IMR-90 (cell line): ENCODE measurements at regions not wholly inside any gene's neighbourhood (a gene's known extent, or its start where the extent isn't known, plus 50 kb on each side); places are given as distances from the start of the nearest gene placed in this dataset.

Experiments used
- ATAC-seq: fragments of 200-7000 bp; cut with Tn5 transposase; 2 replicates; pipeline ENCODE4 v1.9.1; 2020; ENCODE audit warnings: low read depth, mild to moderate bottlenecking, moderate library complexity
- BruUV-seq: library from RNA; stranded (reverse); fragments of 400-500 nt; replicated peaks from 2 replicates; lab custom pipeline; 2021; lab: Mats Ljungman, UMichigan
- CTCF ChIA-PET: fragments of 300-600 bp; formaldehyde crosslinking; extraction: SDS; loops from one replicate; lab custom pipeline; 2021; ENCODE audit warnings: antibody characterized with exemption; lab: Yijun Ruan, JAX
- POLR2A ChIA-PET: fragments of 300-600 bp; sonication (Branson Sonifier 250); formaldehyde crosslinking; loops from one replicate; lab custom pipeline; 2022; ENCODE audit warnings: antibody characterized with exemption; ENCODE audit not compliant: unreplicated experiment; lab: Charles Lee
- DNase-seq: peaks from one replicate; pipeline ENCODE4 v3.0.0; 2013
- H2AFZ ChIP-seq: replicated peaks from 2 replicates; pipeline ENCODE3; 2013; ENCODE audit warnings: low read length, mild to moderate bottlenecking; ENCODE audit not compliant: poor library complexity
- H2AK5ac ChIP-seq: 2 replicates; pipeline ENCODE4 v1.6.1; 2013; ENCODE audit warnings: low read depth, low read length, inconsistent platforms
- H2AK9ac ChIP-seq: replicated peaks from 2 replicates; pipeline ENCODE3; 2013; ENCODE audit warnings: mild to moderate bottlenecking, low read depth, low read length, moderate library complexity; ENCODE audit not compliant: poor library complexity
- H2BK120ac ChIP-seq: 2 replicates; pipeline ENCODE4 v1.6.1; 2013; ENCODE audit warnings: low read depth, low read length, inconsistent platforms
- H2BK15ac ChIP-seq: 3 replicates; pipeline ENCODE4 v1.6.1; 2013; ENCODE audit warnings: low read depth, low read length, inconsistent platforms
- H2BK20ac ChIP-seq: 2 replicates; pipeline ENCODE4 v1.6.1; 2013; ENCODE audit warnings: low read depth, mild to moderate bottlenecking, inconsistent platforms, low read length, moderate library complexity
- H2BK5ac ChIP-seq: 2 replicates; pipeline ENCODE4 v1.6.1; 2013; ENCODE audit warnings: mild to moderate bottlenecking, low read depth, low read length, inconsistent platforms; ENCODE audit not compliant: poor library complexity, severe bottlenecking
- H3K14ac ChIP-seq: replicated peaks from 2 replicates; pipeline ENCODE4 v1.6.1; 2013; ENCODE audit warnings: low read depth, low read length, inconsistent platforms
- H3K18ac ChIP-seq: 2 replicates; pipeline ENCODE4 v1.6.1; 2013; ENCODE audit warnings: low read depth, low read length, control low read depth
- H3K23ac ChIP-seq: 2 replicates; pipeline ENCODE4 v1.6.1; 2013; ENCODE audit warnings: low read depth, low read length, inconsistent platforms
- H3K27ac ChIP-seq: 2 replicates; pipeline ENCODE4 v1.5.1; 2013; ENCODE audit warnings: mild to moderate bottlenecking, control low read depth, low read length; ENCODE audit not compliant: insufficient read depth
- H3K27me3 ChIP-seq: 2 replicates; pipeline ENCODE4 v1.6.1; 2013; ENCODE audit warnings: low read length; ENCODE audit not compliant: control insufficient read depth, insufficient read depth
- H3K36me3 ChIP-seq: 2 replicates; pipeline ENCODE4 v1.6.1; 2013; ENCODE audit warnings: low read length, mixed read lengths; ENCODE audit not compliant: control insufficient read depth, insufficient read depth
- H3K4ac ChIP-seq: 2 replicates; pipeline ENCODE4 v1.6.1; 2013; ENCODE audit warnings: low read depth, low read length, inconsistent platforms
- H3K4me1 ChIP-seq: 2 replicates; pipeline ENCODE4 v1.6.1; 2013; ENCODE audit warnings: low read length, mixed read lengths; ENCODE audit not compliant: control insufficient read depth, insufficient read depth
- H3K4me2 ChIP-seq: 2 replicates; pipeline ENCODE4 v1.6.1; 2013; ENCODE audit warnings: low read depth, mild to moderate bottlenecking, control low read depth, low read length, moderate library complexity
- H3K4me3 ChIP-seq: 2 replicates; pipeline ENCODE4 v1.5.1; 2013; ENCODE audit warnings: low read depth, mild to moderate bottlenecking, control low read depth, low read length, moderate library complexity; ENCODE audit not compliant: insufficient read depth
- H3K56ac ChIP-seq: 2 replicates; pipeline ENCODE4 v1.6.1; 2013; ENCODE audit warnings: low read length, inconsistent platforms; ENCODE audit not compliant: insufficient read depth; ENCODE audit errors: extremely low read depth
- H3K79me1 ChIP-seq, 2 experiments: 2 replicates each; pipeline ENCODE4 v1.6.1; 2013; ENCODE audit warnings: low read length in 2 of 2, inconsistent platforms in 1 of 2, low read depth in 1 of 2
- H3K9ac ChIP-seq: 2 replicates; pipeline ENCODE4 v1.6.1; 2013; ENCODE audit warnings: low read depth, low read length, control low read depth
- H3K9me1 ChIP-seq: 2 replicates; pipeline ENCODE4 v1.6.1; 2013; ENCODE audit warnings: low read length, inconsistent platforms; ENCODE audit not compliant: insufficient read depth
- H3K9me3 ChIP-seq: 2 replicates; pipeline ENCODE4 v1.6.1; 2013; ENCODE audit warnings: low read length; ENCODE audit not compliant: control insufficient read depth, insufficient read depth
- H4K20me1 ChIP-seq: 2 replicates; pipeline ENCODE4 v1.6.1; 2013; ENCODE audit warnings: low read length, inconsistent platforms; ENCODE audit not compliant: insufficient read depth
- H4K5ac ChIP-seq: 2 replicates; pipeline ENCODE4 v1.6.1; 2013; ENCODE audit warnings: mild to moderate bottlenecking, low read depth, low read length, control low read depth
- H4K8ac ChIP-seq, 2 experiments: 2 replicates each; pipeline ENCODE4 v1.6.1; 2013; ENCODE audit warnings: low read depth in 2 of 2, low read length in 2 of 2, control low read depth in 1 of 2, inconsistent platforms in 1 of 2
- H4K91ac ChIP-seq: 2 replicates; pipeline ENCODE4 v1.6.1; 2013; ENCODE audit warnings: low read depth, low read length, inconsistent platforms; ENCODE audit not compliant: insufficient read depth
- BHLHE40 ChIP-seq: fragments of 150-350 bp; IDR thresholded peaks from 2 replicates; pipeline ENCODE4 v1.6.1; 2016; ENCODE audit warnings: mild to moderate bottlenecking, low read depth, low read length
- CEBPB ChIP-seq: IDR thresholded peaks from 2 replicates; pipeline ENCODE4 v1.6.1; 2012; ENCODE audit warnings: low read depth, low read length, improper control_type of control experiment
- CHD1 ChIP-seq: IDR thresholded peaks from 2 replicates; pipeline ENCODE4 v1.6.1; 2012; ENCODE audit warnings: low read depth, low read length, improper control_type of control experiment
- ELK1 ChIP-seq: fragments of 150-350 bp; IDR thresholded peaks from 2 replicates; pipeline ENCODE4 v1.6.1; 2016; ENCODE audit warnings: low read depth, mild to moderate bottlenecking, low read length, moderate library complexity, borderline replicate concordance
- FOS ChIP-seq: fragments of 150-350 bp; IDR thresholded peaks from 2 replicates; pipeline ENCODE4 v1.6.1; 2016; ENCODE audit warnings: low read depth, low read length
- MXI1 ChIP-seq: IDR thresholded peaks from 2 replicates; pipeline ENCODE4 v1.6.1; 2012; ENCODE audit warnings: low read depth, mild to moderate bottlenecking, low read length, moderate library complexity, borderline replicate concordance
- NFE2L2 ChIP-seq: fragments of 150-350 bp; IDR thresholded peaks from 2 replicates; pipeline ENCODE4 v1.6.1; 2016; ENCODE audit warnings: low read depth, mild to moderate bottlenecking, low read length
- POLR2A ChIP-seq: IDR thresholded peaks from 2 replicates; pipeline ENCODE4 v1.6.1; 2012; ENCODE audit warnings: mild to moderate bottlenecking, low read depth, low read length
- RAD21 ChIP-seq: IDR thresholded peaks from 2 replicates; pipeline ENCODE4 v1.6.1; 2012; ENCODE audit warnings: low read length, improper control_type of control experiment
- RCOR1 ChIP-seq: IDR thresholded peaks from 2 replicates; pipeline ENCODE4 v1.6.1; 2012; ENCODE audit warnings: mild to moderate bottlenecking, low read length, improper control_type of control experiment; ENCODE audit not compliant: insufficient replicate concordance
- RFX5 ChIP-seq: IDR thresholded peaks from 2 replicates; pipeline ENCODE4 v1.8.0; 2012; ENCODE audit warnings: low read depth, mild to moderate bottlenecking, low read length, moderate library complexity
- SMC3 ChIP-seq: fragments of 150-350 bp; IDR thresholded peaks from 2 replicates; pipeline ENCODE4 v1.6.1; 2016; ENCODE audit warnings: low read depth, mild to moderate bottlenecking, antibody characterized with exemption, low read length, moderate library complexity
- WGBS, 2 experiments: methylation state at CpG; one replicate each; pipeline versions ENCODE4 v1.1.5 to v1.1.7; 2013; ENCODE audit warnings: missing lambda C conversion rate in 2 of 2; ENCODE audit not compliant: insufficient read length in 1 of 2; ENCODE audit errors: extremely low coverage in 2 of 2; 5-methylcytosine and 5-hydroxymethylcytosine counted together
- dilution Hi-C: fragments of 300-500 bp; cut with HindIII; formaldehyde crosslinking; loops from one replicate; pipeline ENCODE4 v1.14.3; 2018; ENCODE audit warnings: low sequenced_read_pairs; ENCODE audit not compliant: unreplicated experiment
- in situ Hi-C: fragments of 300-500 bp; cut with MboI; formaldehyde crosslinking; loops from 3 replicates; pipeline ENCODE4 v1.14.3; 2019; ENCODE audit warnings: low sequenced_read_pairs, inconsistent platforms, mixed read lengths
- intact Hi-C: fragments of 100-400 bp; cut with micrococcal nuclease; formaldehyde crosslinking; loops from 2 replicates; pipeline ENCODE4 v1.10.0; 2022
- TF ChIP-seq, protein P1 (sequence below): conservative IDR thresholded peaks from 2 replicates; pipeline ENCODE4 v1.5.1; 2012; ENCODE audit warnings: mild to moderate bottlenecking, low read depth, low read length, improper control_type of control experiment
- TF ChIP-seq, protein P2 (sequence below): fragments of 150-350 bp; IDR thresholded peaks from 2 replicates; pipeline ENCODE4 v1.6.1; 2017; ENCODE audit warnings: mild to moderate bottlenecking, antibody characterized with exemption, low read length, low read depth

DNA sequence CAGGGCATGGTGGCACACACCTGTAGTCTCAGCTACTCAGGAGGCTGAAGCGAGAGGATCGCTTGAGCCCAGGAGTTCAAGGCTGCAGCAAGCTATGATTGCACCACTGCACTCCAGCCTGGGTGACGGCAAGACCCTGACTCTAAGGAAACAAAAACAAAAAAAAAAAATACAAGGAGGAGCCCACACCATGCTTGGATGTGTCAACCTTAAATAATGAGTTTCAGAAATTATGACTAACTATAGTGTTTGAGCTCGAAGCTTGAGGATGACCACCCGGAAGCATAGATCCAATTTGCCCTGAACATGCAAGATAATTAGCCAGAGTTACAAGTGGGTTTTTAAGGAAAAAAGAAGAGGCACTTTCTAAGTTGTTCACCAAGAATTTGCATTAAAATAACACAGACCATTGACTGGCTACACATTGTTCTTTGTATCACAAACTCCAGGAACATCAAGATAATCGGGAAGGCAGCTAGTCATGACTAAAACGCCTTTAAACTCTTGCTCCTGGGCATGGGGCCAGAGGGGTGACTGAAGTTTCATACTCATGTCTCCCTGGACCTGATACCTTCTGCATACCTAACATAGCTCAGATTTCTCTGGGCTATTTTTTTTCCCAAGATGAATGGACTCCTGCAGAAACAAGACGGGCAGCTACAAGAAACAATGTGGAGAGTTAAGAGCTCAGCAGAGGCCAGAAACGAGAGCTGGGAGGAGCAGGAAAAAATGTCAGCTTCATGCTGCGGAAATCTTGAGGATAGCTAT, 289.6 kb downstream of the PREX1 start:
- peak; percentile 52 for DNase-seq
- no peak overlapping the region for H2BK15ac ChIP-seq
- H2BK20ac ChIP-seq = no peak overlapping the region
- H2AFZ ChIP-seq = no peak overlapping the region
- H2BK5ac ChIP-seq = no peak overlapping the region
- 40% methylated on average over 3 of the region's 10 CpGs; no CpG with 5 or more reads in 1 of the 2 experiments for WGBS, 2 experiments
- TF ChIP-seq CEBPB = no peak
- TF ChIP-seq BHLHE40 = no peak
- TF ChIP-seq ELK1 = no peak
- TF ChIP-seq CHD1 = no peak
- no peak for TF ChIP-seq MXI1
- no peak for TF ChIP-seq POLR2A
- TF ChIP-seq FOS = no peak
- TF ChIP-seq RCOR1 = no peak
- TF ChIP-seq NFE2L2 = no peak
- TF ChIP-seq RAD21 = no peak
- TF ChIP-seq RFX5 = no peak
- TF ChIP-seq, protein P1, sequence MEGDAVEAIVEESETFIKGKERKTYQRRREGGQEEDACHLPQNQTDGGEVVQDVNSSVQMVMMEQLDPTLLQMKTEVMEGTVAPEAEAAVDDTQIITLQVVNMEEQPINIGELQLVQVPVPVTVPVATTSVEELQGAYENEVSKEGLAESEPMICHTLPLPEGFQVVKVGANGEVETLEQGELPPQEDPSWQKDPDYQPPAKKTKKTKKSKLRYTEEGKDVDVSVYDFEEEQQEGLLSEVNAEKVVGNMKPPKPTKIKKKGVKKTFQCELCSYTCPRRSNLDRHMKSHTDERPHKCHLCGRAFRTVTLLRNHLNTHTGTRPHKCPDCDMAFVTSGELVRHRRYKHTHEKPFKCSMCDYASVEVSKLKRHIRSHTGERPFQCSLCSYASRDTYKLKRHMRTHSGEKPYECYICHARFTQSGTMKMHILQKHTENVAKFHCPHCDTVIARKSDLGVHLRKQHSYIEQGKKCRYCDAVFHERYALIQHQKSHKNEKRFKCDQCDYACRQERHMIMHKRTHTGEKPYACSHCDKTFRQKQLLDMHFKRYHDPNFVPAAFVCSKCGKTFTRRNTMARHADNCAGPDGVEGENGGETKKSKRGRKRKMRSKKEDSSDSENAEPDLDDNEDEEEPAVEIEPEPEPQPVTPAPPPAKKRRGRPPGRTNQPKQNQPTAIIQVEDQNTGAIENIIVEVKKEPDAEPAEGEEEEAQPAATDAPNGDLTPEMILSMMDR = no peak
- TF ChIP-seq, protein P2, sequence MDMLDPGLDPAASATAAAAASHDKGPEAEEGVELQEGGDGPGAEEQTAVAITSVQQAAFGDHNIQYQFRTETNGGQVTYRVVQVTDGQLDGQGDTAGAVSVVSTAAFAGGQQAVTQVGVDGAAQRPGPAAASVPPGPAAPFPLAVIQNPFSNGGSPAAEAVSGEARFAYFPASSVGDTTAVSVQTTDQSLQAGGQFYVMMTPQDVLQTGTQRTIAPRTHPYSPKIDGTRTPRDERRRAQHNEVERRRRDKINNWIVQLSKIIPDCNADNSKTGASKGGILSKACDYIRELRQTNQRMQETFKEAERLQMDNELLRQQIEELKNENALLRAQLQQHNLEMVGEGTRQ = no peak
- TF ChIP-seq SMC3 = no peak
- no peak overlapping the region for H3K4me3 ChIP-seq
- no peaks in the 10 kb centered on the region for H3K9me3 ChIP-seq
- no peak overlapping the region for H3K4me2 ChIP-seq
- no peak overlapping the region for H2BK120ac ChIP-seq
- H2AK9ac ChIP-seq = no peak overlapping the region
- H3K79me1 ChIP-seq = no peaks in the 10 kb centered on the region
- H3K4ac ChIP-seq = no peak overlapping the region
- no peak overlapping the region for H3K56ac ChIP-seq
- no peak overlapping the region for H4K5ac ChIP-seq
- no peaks in the 10 kb centered on the region; the same call in 1 of the 2 replicates for H4K20me1 ChIP-seq
- in situ Hi-C loops (no loop called here), intact Hi-C loops (no loop called here), dilution Hi-C loops (no loop called here)
- H3K27me3 ChIP-seq = peaks cover 2% of the 10 kb centered on the region; the same call in 1 of the 2 replicates
- no peaks in the 10 kb centered on the region for H3K4me1 ChIP-seq
- no peak; the same call in 1 of the 2 replicates for ATAC-seq
- H4K91ac ChIP-seq = no peak overlapping the region
- no peak overlapping the region for H3K18ac ChIP-seq
- H3K14ac ChIP-seq = no peak overlapping the region
- no peak overlapping the region for H4K8ac ChIP-seq
- CTCF ChIA-PET = interaction anchor here (1.0 kb wide), 1 partner anchor 9 kb away, joined by 4 read pairs; no protein-coding TSS in a partner anchor
- BruUV-seq = no TSS peak
- H3K27ac ChIP-seq = no peak overlapping the region
- no peak overlapping the region for H3K9ac ChIP-seq
- no peak overlapping the region for H2AK5ac ChIP-seq
- H3K36me3 ChIP-seq = no peaks in the 10 kb centered on the region
- POLR2A ChIA-PET = no interaction called here
- H3K23ac ChIP-seq = no peak overlapping the region
- H3K9me1 ChIP-seq = no peaks in the 10 kb centered on the region
